Loucy (cell line): ENCODE measurements at regions not wholly inside any gene's neighbourhood (a gene's known extent, or its start where the extent isn't known, plus 50 kb on each side); places are given as distances from the start of the nearest gene placed in this dataset.

Experiments used
- H2AFZ ChIP-seq: fragments of 200-600 bp; sonication (generic); 2 replicates; pipeline ENCODE4 v1.6.0; 2016; ENCODE audit warnings: antibody characterized with exemption, mild to moderate bottlenecking, low read length, moderate library complexity
- H3F3A ChIP-seq: fragments of 200-600 bp; 2 replicates; pipeline ENCODE4 v1.6.0; 2016; ENCODE audit warnings: antibody characterized with exemption, low read depth, mild to moderate bottlenecking
- H3K27me3 ChIP-seq: fragments of 200-600 bp; sonication (generic); 2 replicates; pipeline ENCODE4 v1.6.1; 2014; ENCODE audit warnings: low read length, mild to moderate bottlenecking; ENCODE audit not compliant: insufficient read depth, poor library complexity, severe bottlenecking
- H3K36me3 ChIP-seq: fragments of 200-600 bp; sonication (generic); 2 replicates; pipeline ENCODE4 v1.6.1; 2016; ENCODE audit warnings: low read length; ENCODE audit not compliant: insufficient read depth
- H3K4me1 ChIP-seq: fragments of 200-600 bp; sonication (generic); 2 replicates; pipeline ENCODE4 v1.5.1; 2014; ENCODE audit warnings: low read length, mild to moderate bottlenecking; ENCODE audit not compliant: insufficient read depth, poor library complexity, severe bottlenecking
- H3K4me2 ChIP-seq: fragments of 200-600 bp; sonication (generic); 2 replicates; pipeline ENCODE4 v1.6.0; 2014; ENCODE audit warnings: antibody characterized with exemption, low read length, low read depth, mild to moderate bottlenecking; ENCODE audit not compliant: poor library complexity, severe bottlenecking
- H3K4me3 ChIP-seq: fragments of 200-600 bp; sonication (generic); 2 replicates; pipeline ENCODE4 v1.5.1; 2014; ENCODE audit warnings: low read length, mild to moderate bottlenecking, mixed read lengths; ENCODE audit not compliant: poor library complexity, severe bottlenecking
- H3K79me2 ChIP-seq: fragments of 200-600 bp; sonication (generic); 2 replicates; pipeline ENCODE4 v1.6.1; 2014; ENCODE audit warnings: low read length; ENCODE audit not compliant: insufficient read depth
- H3K9ac ChIP-seq: fragments of 200-600 bp; sonication (generic); 2 replicates; pipeline ENCODE4 v1.6.0; 2014; ENCODE audit warnings: mild to moderate bottlenecking, low read depth, low read length, moderate library complexity; ENCODE audit not compliant: poor library complexity, severe bottlenecking
- H3K9me2 ChIP-seq: fragments of 200-600 bp; sonication (generic); replicated peaks from 2 replicates; pipeline ENCODE4 v1.6.1; 2016; ENCODE audit warnings: low read depth, low read length, mixed read lengths
- H3K9me3 ChIP-seq: fragments of 200-600 bp; sonication (generic); 2 replicates; pipeline ENCODE4 v1.6.1; 2014; ENCODE audit warnings: mild to moderate bottlenecking, antibody characterized with exemption, low read length, low read depth; ENCODE audit not compliant: insufficient read depth
- H4K20me1 ChIP-seq: fragments of 200-600 bp; sonication (generic); 2 replicates; pipeline ENCODE4 v1.6.0; 2014; ENCODE audit warnings: antibody characterized with exemption, low read length, mild to moderate bottlenecking; ENCODE audit not compliant: insufficient read depth, poor library complexity, severe bottlenecking
- CTCF ChIP-seq: fragments of 200-600 bp; sonication (generic); conservative IDR thresholded peaks from 2 replicates; pipeline ENCODE4 v1.5.1; 2014; ENCODE audit warnings: mild to moderate bottlenecking, antibody characterized with exemption, low read length
- EZH2phosphoT487 ChIP-seq: fragments of 200-600 bp; IDR thresholded peaks from 2 replicates; pipeline ENCODE4 v1.6.1; 2018; ENCODE audit warnings: antibody characterized with exemption, mild to moderate bottlenecking, moderate library complexity, borderline replicate concordance

GRCh38 chr3:115252679-115253078 lies 105.6 kb upstream of the ZBTB20 start:
- no peak overlapping the region for H2AFZ ChIP-seq
- no peak overlapping the region for H3K4me3 ChIP-seq
- no peaks in the 10 kb centered on the region for H4K20me1 ChIP-seq
- no peaks in the 10 kb centered on the region for H3K36me3 ChIP-seq
- H3K4me1 ChIP-seq, result no peaks in the 10 kb centered on the region
- no peak overlapping the region for H3K4me2 ChIP-seq
- no peaks in the 10 kb centered on the region for H3F3A ChIP-seq
- no peaks in the 10 kb centered on the region for H3K9me2 ChIP-seq
- no peak overlapping the region for H3K9ac ChIP-seq
- TF ChIP-seq EZH2phosphoT487 (no peak), CTCF (no peak)
- H3K27me3 ChIP-seq, result no peaks in the 10 kb centered on the region
- no peaks in the 10 kb centered on the region for H3K79me2 ChIP-seq
- no peaks in the 10 kb centered on the region for H3K9me3 ChIP-seq

GRCh38 chr3:115254492-115255196 lies 107.6 kb upstream of the ZBTB20 start:
- TF ChIP-seq CTCF (no peak), EZH2phosphoT487 (no peak)
- no peak overlapping the region for H2AFZ ChIP-seq
- H3K9ac ChIP-seq, result no peak overlapping the region

GRCh38 chr3:115255197-115255585 lies 108.1 kb upstream of the ZBTB20 start:
- Histone ChIP-seq H3K27me3 (no peaks in the 10 kb centered on the region), H3K4me3 (no peak overlapping the region), H3F3A (no peaks in the 10 kb centered on the region), H3K36me3 (no peaks in the 10 kb centered on the region), H3K4me1 (no peaks in the 10 kb centered on the region), H3K9me2 (no peaks in the 10 kb centered on the region), H2AFZ (no peak overlapping the region), H3K9me3 (no peaks in the 10 kb centered on the region), H4K20me1 (no peaks in the 10 kb centered on the region), H3K4me2 (no peak overlapping the region), H3K79me2 (no peaks in the 10 kb centered on the region), H3K9ac (no peak overlapping the region)
- TF ChIP-seq EZH2phosphoT487 (no peak), CTCF (no peak)

More at GRCh38 chr3:115254492-115255196, 107.6 kb upstream of the ZBTB20 start:
- Histone ChIP-seq H3K4me1 (no peaks in the 10 kb centered on the region), H4K20me1 (no peaks in the 10 kb centered on the region), H3K9me3 (no peaks in the 10 kb centered on the region), H3F3A (no peaks in the 10 kb centered on the region), H3K4me3 (no peak overlapping the region), H3K27me3 (no peaks in the 10 kb centered on the region), H3K9me2 (no peaks in the 10 kb centered on the region), H3K4me2 (no peak overlapping the region), H3K36me3 (no peaks in the 10 kb centered on the region), H3K79me2 (no peaks in the 10 kb centered on the region)
